ENCODE measurements at regions not wholly inside any gene's neighbourhood (a gene's known extent, or its start where the extent isn't known, plus 50 kb on each side); places are given as distances from the start of the nearest gene placed in this dataset.

DNA sequence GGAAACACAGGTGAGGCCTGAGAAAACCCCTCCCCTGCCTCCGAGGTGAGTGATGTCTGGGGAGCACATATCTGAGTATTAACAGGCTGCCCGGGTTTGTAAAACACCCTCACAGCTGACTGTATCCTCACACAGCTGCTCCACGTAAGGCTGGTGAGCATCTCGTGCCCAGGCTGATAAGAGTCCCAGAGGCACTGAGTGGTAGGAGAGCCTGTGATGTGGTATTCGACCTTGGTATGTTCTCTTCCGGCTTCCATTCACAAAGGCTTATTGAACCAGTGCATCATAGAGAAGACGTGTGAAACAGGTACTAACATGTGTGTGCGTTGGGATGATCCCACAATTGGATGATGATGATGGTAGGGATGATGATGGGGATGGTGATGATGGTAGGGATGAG lies 71.7 kb downstream of the RASSF10 start:
- TF ChIP-seq, protein P1, sequence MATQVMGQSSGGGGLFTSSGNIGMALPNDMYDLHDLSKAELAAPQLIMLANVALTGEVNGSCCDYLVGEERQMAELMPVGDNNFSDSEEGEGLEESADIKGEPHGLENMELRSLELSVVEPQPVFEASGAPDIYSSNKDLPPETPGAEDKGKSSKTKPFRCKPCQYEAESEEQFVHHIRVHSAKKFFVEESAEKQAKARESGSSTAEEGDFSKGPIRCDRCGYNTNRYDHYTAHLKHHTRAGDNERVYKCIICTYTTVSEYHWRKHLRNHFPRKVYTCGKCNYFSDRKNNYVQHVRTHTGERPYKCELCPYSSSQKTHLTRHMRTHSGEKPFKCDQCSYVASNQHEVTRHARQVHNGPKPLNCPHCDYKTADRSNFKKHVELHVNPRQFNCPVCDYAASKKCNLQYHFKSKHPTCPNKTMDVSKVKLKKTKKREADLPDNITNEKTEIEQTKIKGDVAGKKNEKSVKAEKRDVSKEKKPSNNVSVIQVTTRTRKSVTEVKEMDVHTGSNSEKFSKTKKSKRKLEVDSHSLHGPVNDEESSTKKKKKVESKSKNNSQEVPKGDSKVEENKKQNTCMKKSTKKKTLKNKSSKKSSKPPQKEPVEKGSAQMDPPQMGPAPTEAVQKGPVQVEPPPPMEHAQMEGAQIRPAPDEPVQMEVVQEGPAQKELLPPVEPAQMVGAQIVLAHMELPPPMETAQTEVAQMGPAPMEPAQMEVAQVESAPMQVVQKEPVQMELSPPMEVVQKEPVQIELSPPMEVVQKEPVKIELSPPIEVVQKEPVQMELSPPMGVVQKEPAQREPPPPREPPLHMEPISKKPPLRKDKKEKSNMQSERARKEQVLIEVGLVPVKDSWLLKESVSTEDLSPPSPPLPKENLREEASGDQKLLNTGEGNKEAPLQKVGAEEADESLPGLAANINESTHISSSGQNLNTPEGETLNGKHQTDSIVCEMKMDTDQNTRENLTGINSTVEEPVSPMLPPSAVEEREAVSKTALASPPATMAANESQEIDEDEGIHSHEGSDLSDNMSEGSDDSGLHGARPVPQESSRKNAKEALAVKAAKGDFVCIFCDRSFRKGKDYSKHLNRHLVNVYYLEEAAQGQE (IDR thresholded peaks at IDR 0.05; ENCODE audit: insufficient replicate concordance, low read depth) = no peak
- TF ChIP-seq, protein P2, sequence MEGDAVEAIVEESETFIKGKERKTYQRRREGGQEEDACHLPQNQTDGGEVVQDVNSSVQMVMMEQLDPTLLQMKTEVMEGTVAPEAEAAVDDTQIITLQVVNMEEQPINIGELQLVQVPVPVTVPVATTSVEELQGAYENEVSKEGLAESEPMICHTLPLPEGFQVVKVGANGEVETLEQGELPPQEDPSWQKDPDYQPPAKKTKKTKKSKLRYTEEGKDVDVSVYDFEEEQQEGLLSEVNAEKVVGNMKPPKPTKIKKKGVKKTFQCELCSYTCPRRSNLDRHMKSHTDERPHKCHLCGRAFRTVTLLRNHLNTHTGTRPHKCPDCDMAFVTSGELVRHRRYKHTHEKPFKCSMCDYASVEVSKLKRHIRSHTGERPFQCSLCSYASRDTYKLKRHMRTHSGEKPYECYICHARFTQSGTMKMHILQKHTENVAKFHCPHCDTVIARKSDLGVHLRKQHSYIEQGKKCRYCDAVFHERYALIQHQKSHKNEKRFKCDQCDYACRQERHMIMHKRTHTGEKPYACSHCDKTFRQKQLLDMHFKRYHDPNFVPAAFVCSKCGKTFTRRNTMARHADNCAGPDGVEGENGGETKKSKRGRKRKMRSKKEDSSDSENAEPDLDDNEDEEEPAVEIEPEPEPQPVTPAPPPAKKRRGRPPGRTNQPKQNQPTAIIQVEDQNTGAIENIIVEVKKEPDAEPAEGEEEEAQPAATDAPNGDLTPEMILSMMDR (IDR thresholded peaks at IDR 0.05; ENCODE audit: insufficient read depth, low read length) = no peak
- TF ChIP-seq GABPA (IDR thresholded peaks at IDR 0.05; ENCODE audit: low read depth) (no peak), SPI1 (IDR thresholded peaks at IDR 0.05; ENCODE audit: borderline replicate concordance, low read depth) (no peak), POLR2AphosphoS5 (IDR thresholded peaks at IDR 0.05; ENCODE audit: low read depth) (no peak)
- no peaks in the 10 kb centered on the region for H3K27me3 ChIP-seq (ENCODE audit: insufficient read depth, poor library complexity, severe bottlenecking)
- no peak overlapping the region for H3K4me3 ChIP-seq (replicated peaks; ENCODE audit: insufficient read depth, low read length)
- no peak for DNase-seq (ENCODE audit: low read depth in 1 of 2, low spot score in 1 of 2)
- no peak overlapping the region for H3K27ac ChIP-seq (replicated peaks)

DNA sequence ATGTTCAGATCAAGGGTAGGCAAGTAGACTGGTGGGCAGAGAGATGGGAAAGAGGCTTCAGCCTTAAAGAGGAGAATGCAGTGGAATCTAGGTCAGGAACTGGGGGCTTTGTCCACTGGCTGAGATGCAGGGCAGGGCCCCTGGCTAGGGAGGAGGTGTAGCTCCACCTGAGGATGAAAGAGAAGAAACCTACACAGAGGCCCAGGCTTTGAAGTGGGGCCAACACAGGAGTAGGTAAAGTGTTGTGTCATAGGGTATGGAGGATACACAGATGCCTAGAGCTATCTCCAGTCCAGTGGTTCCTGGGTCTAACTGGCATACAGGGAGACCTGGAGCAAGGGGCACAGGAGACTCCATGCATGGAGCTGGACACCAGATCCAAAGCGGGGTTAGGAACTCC lies 73.5 kb downstream of the RASSF10 start:
- H3K27ac ChIP-seq (replicated peaks) = no peak overlapping the region
- no peak overlapping the region for H3K4me3 ChIP-seq (replicated peaks; ENCODE audit: insufficient read depth, low read length)
- no peaks in the 10 kb centered on the region for H3K27me3 ChIP-seq (ENCODE audit: insufficient read depth, poor library complexity, severe bottlenecking)
- TF ChIP-seq SPI1 (IDR thresholded peaks at IDR 0.05; ENCODE audit: borderline replicate concordance, low read depth) (no peak), POLR2AphosphoS5 (IDR thresholded peaks at IDR 0.05; ENCODE audit: low read depth) (no peak), GABPA (IDR thresholded peaks at IDR 0.05; ENCODE audit: low read depth) (no peak)
- TF ChIP-seq, protein P1 (IDR thresholded peaks at IDR 0.05; ENCODE audit: insufficient replicate concordance, low read depth) = no peak
- TF ChIP-seq, protein P2 (IDR thresholded peaks at IDR 0.05; ENCODE audit: insufficient read depth, low read length) = no peak
- DNase-seq (ENCODE audit: low read depth in 1 of 2, low spot score in 1 of 2) = no peak

DNA sequence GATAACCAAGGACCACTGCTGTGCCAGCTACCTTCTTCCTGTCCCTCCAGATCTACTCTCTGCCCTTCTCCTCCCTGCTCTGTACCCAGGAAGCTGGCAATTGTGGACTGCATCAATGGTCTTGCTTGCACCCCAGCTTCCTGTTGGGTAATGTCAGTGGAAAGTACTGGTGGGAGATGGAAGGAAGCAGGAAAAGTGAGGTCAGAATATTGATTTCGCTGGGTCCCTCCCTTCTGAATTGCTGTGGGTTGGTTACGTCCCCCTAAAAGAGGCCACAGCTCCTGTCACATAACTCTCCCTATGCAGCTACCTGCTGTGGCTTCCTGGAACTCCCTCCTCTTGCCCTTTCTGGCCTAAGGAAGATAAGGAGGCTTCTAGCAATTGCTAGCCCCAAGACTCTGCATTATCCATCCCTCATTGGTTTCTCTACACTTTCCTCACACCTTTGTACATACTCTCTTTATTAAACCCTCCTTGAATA lies 81.2 kb downstream of the RASSF10 start:
- no peak overlapping the region for H3K4me3 ChIP-seq (replicated peaks; ENCODE audit: insufficient read depth, low read length)
- no peak for DNase-seq (ENCODE audit: low read depth in 1 of 2, low spot score in 1 of 2)
- H3K27me3 ChIP-seq (ENCODE audit: insufficient read depth, poor library complexity, severe bottlenecking) = no peaks in the 10 kb centered on the region
- TF ChIP-seq SPI1 (IDR thresholded peaks at IDR 0.05; ENCODE audit: borderline replicate concordance, low read depth) (no peak), GABPA (IDR thresholded peaks at IDR 0.05; ENCODE audit: low read depth) (no peak), POLR2AphosphoS5 (IDR thresholded peaks at IDR 0.05; ENCODE audit: low read depth) (no peak)
- TF ChIP-seq, protein P1 (IDR thresholded peaks at IDR 0.05; ENCODE audit: insufficient replicate concordance, low read depth) = no peak
- TF ChIP-seq, protein P2 (IDR thresholded peaks at IDR 0.05; ENCODE audit: insufficient read depth, low read length) = no peak
- H3K27ac ChIP-seq (replicated peaks) = no peak overlapping the region

Measured in HL-60 (cell line).